Endothelial cell of umbilical vein (primary cell): ENCODE measurements at regions not wholly inside any gene's neighbourhood (a gene's known extent, or its start where the extent isn't known, plus 50 kb on each side); places are given as distances from the start of the nearest gene placed in this dataset.

Source experiments
- BruUV-seq: library from RNA; stranded (reverse); fragments of 400-500 nt; replicated peaks from 2 replicates; lab custom pipeline; 2021; lab: Mats Ljungman, UMichigan
- CTCF ChIA-PET: fragments of 300-600, 350-600 bp; sonication (Branson Sonifier 250); formaldehyde crosslinking; loops from one replicate; lab custom pipeline; 2021; ENCODE audit warnings: antibody characterized with exemption, inconsistent platforms; lab: Charles Lee
- POLR2A ChIA-PET: fragments of 300-600, 350-600 bp; sonication (Branson Sonifier 250); formaldehyde crosslinking; loops from one replicate; lab custom pipeline; 2021; ENCODE audit warnings: antibody characterized with exemption, inconsistent platforms; lab: Charles Lee
- DNase-seq: peaks from one replicate; pipeline ENCODE4 v3.0.0-alpha.2; 2011; ENCODE audit warnings: low read depth, low spot score
- FAIRE-seq: peaks from 2 replicates; lab custom pipeline; 2011; peaks lifted over from hg19 to GRCh38; lab: Jason Lieb, UNC
- H2AFZ ChIP-seq: 2 replicates; pipeline ENCODE4 v1.6.0; 2012; ENCODE audit warnings: low read depth, low read length, control low read depth, inconsistent platforms
- H3K27ac ChIP-seq: 2 replicates; pipeline ENCODE4 v1.5.1; 2011; ENCODE audit warnings: low read depth, mild to moderate bottlenecking, control low read depth, low read length, moderate library complexity; ENCODE audit not compliant: insufficient read depth
- H3K27me3 ChIP-seq, 2 experiments: 2 replicates each; pipeline versions ENCODE4 v1.6.0 to v1.6.1; 2011; ENCODE audit warnings: low read length in 2 of 2, mixed read lengths in 1 of 2; ENCODE audit not compliant: control insufficient read depth in 2 of 2, insufficient read depth in 2 of 2
- H3K36me3 ChIP-seq, 2 experiments: 2 replicates in 1 of 2; 3 replicates in 1 of 2; pipeline ENCODE4 v1.5.1; 2011; ENCODE audit warnings: low read length in 2 of 2, mild to moderate bottlenecking in 1 of 2, moderate library complexity in 1 of 2; ENCODE audit not compliant: control insufficient read depth in 2 of 2, insufficient read depth in 2 of 2; ENCODE audit errors: extremely low read depth in 1 of 2
- H3K4me1 ChIP-seq: 3 replicates; pipeline ENCODE4 v1.5.1; 2011; ENCODE audit warnings: mild to moderate bottlenecking, low read length; ENCODE audit not compliant: control insufficient read depth, insufficient read depth; ENCODE audit errors: extremely low read depth
- H3K4me2 ChIP-seq: 2 replicates; pipeline ENCODE4 v1.6.1; 2011; ENCODE audit warnings: low read length, control low read depth, mixed read lengths; ENCODE audit not compliant: insufficient read depth
- H3K4me3 ChIP-seq, 3 experiments: fragments of 200-600 bp in 1 of 3; sonication (generic), shearing (Covaris generic) in 1 of 3; replicated peaks in 1 of 3; 2 replicates each; pipeline ENCODE4 v1.5.1; 2011 to 2016; ENCODE audit warnings: control low read depth in 3 of 3, low read length in 3 of 3, mild to moderate bottlenecking in 2 of 3, inconsistent platforms in 1 of 3, low read depth in 1 of 3, moderate library complexity in 1 of 3; ENCODE audit not compliant: insufficient read depth in 1 of 3
- H3K79me2 ChIP-seq: 2 replicates; pipeline ENCODE4 v1.6.0; 2012; ENCODE audit warnings: low read length, inconsistent platforms; ENCODE audit not compliant: control insufficient read depth, insufficient read depth
- H3K9ac ChIP-seq: replicated peaks from 2 replicates; pipeline ENCODE3; 2011; ENCODE audit warnings: low read length, control low read depth; ENCODE audit not compliant: insufficient read depth; ENCODE audit errors: extremely low read depth
- H3K9me1 ChIP-seq: replicated peaks from 3 replicates; pipeline ENCODE4 v1.6.0; 2011; ENCODE audit warnings: mild to moderate bottlenecking, low read length; ENCODE audit not compliant: control insufficient read depth, insufficient read depth; ENCODE audit errors: extremely low read depth
- H3K9me3 ChIP-seq: replicated peaks from 2 replicates; pipeline ENCODE4 v1.5.1; 2012; ENCODE audit warnings: low read length, inconsistent platforms; ENCODE audit not compliant: control insufficient read depth, insufficient read depth
- H4K20me1 ChIP-seq: replicated peaks from 2 replicates; pipeline ENCODE3; 2011; ENCODE audit warnings: mild to moderate bottlenecking, low read length; ENCODE audit not compliant: control insufficient read depth, insufficient read depth; ENCODE audit errors: extremely low read depth
- EZH2 ChIP-seq: IDR thresholded peaks from 2 replicates; pipeline ENCODE4 v1.6.1; 2012; ENCODE audit warnings: borderline replicate concordance, low read depth, mild to moderate bottlenecking, moderate library complexity, low read length, inconsistent platforms; ENCODE audit not compliant: severe bottlenecking
- FOS ChIP-seq: IDR thresholded peaks from 2 replicates; pipeline ENCODE4 v1.6.1; 2011; ENCODE audit warnings: mild to moderate bottlenecking, low read length, moderate library complexity, borderline replicate concordance; ENCODE audit not compliant: insufficient read depth
- GATA2 ChIP-seq: IDR thresholded peaks from 2 replicates; pipeline ENCODE4 v1.7.0; 2011; ENCODE audit warnings: low read depth, mild to moderate bottlenecking, moderate library complexity, mixed read lengths, low read length; ENCODE audit not compliant: insufficient read length, insufficient read depth
- JUN ChIP-seq: IDR thresholded peaks from 2 replicates; pipeline ENCODE4 v1.6.1; 2011; ENCODE audit warnings: borderline replicate concordance, low read depth; ENCODE audit not compliant: insufficient read length, insufficient read depth
- MYC ChIP-seq: IDR thresholded peaks from one replicate; pipeline ENCODE4 v1.6.1; 2011; ENCODE audit warnings: mild to moderate bottlenecking, low read depth, low read length
- POLR2A ChIP-seq: IDR thresholded peaks from 2 replicates; pipeline ENCODE4 v1.6.1; 2012; ENCODE audit warnings: low read depth, mild to moderate bottlenecking, control low read depth, low read length
- POLR2AphosphoS5 ChIP-seq: IDR thresholded peaks from 2 replicates; pipeline ENCODE4 v1.6.1; 2012; ENCODE audit warnings: low read depth, mild to moderate bottlenecking, control low read depth, low read length, moderate library complexity; ENCODE audit not compliant: insufficient read depth
- dilution Hi-C: fragments of 300-500 bp; cut with MboI; formaldehyde crosslinking; loops from one replicate; pipeline ENCODE4 v1.15.0; 2019; ENCODE audit warnings: low sequenced_read_pairs; ENCODE audit not compliant: extremely low pct_ligation_motif_present
- intact Hi-C: fragments of 100-400 bp; cut with micrococcal nuclease; formaldehyde crosslinking; loops from one replicate; pipeline ENCODE4 v1.10.0; 2022
- TF ChIP-seq, protein P1 (sequence below), 2 donors: IDR thresholded peaks; 1 replicate in 1 of 2; 2 replicates in 1 of 2; pipeline ENCODE4 v1.5.1; 2011; ENCODE audit warnings: low read length in 2 of 2, mild to moderate bottlenecking in 2 of 2, moderate library complexity in 2 of 2, control low read depth in 1 of 2, inconsistent platforms in 1 of 2, low read depth in 1 of 2; ENCODE audit not compliant: insufficient read depth in 1 of 2; ENCODE audit errors: extremely low read depth in 1 of 2

DNA sequence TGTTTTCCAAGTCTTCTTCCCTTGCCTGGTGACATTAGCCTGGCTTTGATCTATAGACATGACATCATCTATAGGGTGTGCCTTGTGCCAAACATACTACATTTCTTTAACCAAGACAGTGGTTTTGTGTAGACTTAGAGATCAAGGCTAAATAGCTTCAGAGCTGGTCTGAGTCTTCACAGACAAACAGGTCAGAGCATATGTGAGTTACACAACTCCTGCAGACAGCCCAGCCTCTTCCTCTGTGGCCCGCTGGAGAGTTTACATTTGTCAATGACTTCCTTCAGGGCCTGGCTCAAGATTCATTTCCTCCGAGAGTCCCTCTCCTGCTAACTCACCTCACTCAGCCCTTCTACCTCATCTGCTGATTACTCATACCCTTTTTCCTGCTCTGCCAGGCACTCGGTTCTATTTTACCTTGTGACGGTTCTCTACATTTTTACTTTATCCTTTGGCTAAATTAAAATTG lies 73.1 kb upstream of the TANC2 start:
- Histone ChIP-seq H3K9me1 (no peaks in the 10 kb centered on the region), H2AFZ (peak overlapping the region; percentile 3), H3K27me3 (no peaks in the 10 kb centered on the region), H3K4me1 (peaks cover 37% of the 10 kb centered on the region), H4K20me1 (no peaks in the 10 kb centered on the region), H3K9me3 (no peaks in the 10 kb centered on the region), H3K79me2 (no peaks in the 10 kb centered on the region), H3K36me3 (no peaks in the 10 kb centered on the region), H3K9ac (peak overlapping the region; percentile 50), H3K4me3 (no peak overlapping the region), H3K4me2 (peak overlapping the region; percentile 63), H3K27ac (peak overlapping the region; percentile 10)
- no TSS peak for BruUV-seq
- dilution Hi-C loops, result no loop called here
- ChIA-PET POLR2A (no interaction called here), CTCF (interaction anchor here (1.4 to 1.8 kb wide), 2 partner anchors 26 to 340 kb away, joined by 3 to 6 read pairs; no protein-coding TSS in a partner anchor)
- intact Hi-C loops, result loop anchor here (2.0 to 5.0 kb wide), 2 partner anchors 71 to 74 kb away; partner anchors contain the start of gene TANC2
- DNase-seq, result peak; percentile 83
- TF ChIP-seq GATA2 (no peak), POLR2AphosphoS5 (peak; percentile 56), FOS (peak; percentile 75), MYC (no peak), EZH2 (no peak), JUN (no peak), POLR2A (no peak)
- TF ChIP-seq, protein P1, sequence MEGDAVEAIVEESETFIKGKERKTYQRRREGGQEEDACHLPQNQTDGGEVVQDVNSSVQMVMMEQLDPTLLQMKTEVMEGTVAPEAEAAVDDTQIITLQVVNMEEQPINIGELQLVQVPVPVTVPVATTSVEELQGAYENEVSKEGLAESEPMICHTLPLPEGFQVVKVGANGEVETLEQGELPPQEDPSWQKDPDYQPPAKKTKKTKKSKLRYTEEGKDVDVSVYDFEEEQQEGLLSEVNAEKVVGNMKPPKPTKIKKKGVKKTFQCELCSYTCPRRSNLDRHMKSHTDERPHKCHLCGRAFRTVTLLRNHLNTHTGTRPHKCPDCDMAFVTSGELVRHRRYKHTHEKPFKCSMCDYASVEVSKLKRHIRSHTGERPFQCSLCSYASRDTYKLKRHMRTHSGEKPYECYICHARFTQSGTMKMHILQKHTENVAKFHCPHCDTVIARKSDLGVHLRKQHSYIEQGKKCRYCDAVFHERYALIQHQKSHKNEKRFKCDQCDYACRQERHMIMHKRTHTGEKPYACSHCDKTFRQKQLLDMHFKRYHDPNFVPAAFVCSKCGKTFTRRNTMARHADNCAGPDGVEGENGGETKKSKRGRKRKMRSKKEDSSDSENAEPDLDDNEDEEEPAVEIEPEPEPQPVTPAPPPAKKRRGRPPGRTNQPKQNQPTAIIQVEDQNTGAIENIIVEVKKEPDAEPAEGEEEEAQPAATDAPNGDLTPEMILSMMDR (IDR thresholded peaks at IDR 0.05; ENCODE audit: extremely low read depth in 1 of 2, insufficient read depth in 1 of 2, low read depth in 1 of 2, low read length in 2 of 2), result no peak
- FAIRE-seq, result peak; percentile 90
